Esophagus muscularis mucosa (tissue), 4 donors: ENCODE measurements at regions not wholly inside any gene's neighbourhood (a gene's known extent, or its start where the extent isn't known, plus 50 kb on each side); places are given as distances from the start of the nearest gene placed in this dataset.

ENCODE experiments used
- DNase-seq: peaks from one replicate; pipeline ENCODE4 v3.0.0-alpha.2; 2017; ENCODE audit errors: extremely low spot score
- H3K27ac ChIP-seq, 4 donors: fragments of 200-600 bp; sonication (generic); replicated peaks in 1 of 4; 1 replicate in 3 of 4; 2 replicates in 1 of 4; pipeline ENCODE4 v1.5.1; 2016 to 2019; ENCODE audit warnings: mild to moderate bottlenecking in 1 of 4
- H3K27me3 ChIP-seq, 4 donors: fragments of 200-600 bp; sonication (generic); one replicate each; pipeline versions ENCODE4 v1.5.1 to v1.6.0; 2016 to 2019
- H3K36me3 ChIP-seq, 4 donors: fragments of 200-600 bp; sonication (generic); one replicate each; pipeline ENCODE4 v1.5.1; 2016 to 2019
- H3K4me1 ChIP-seq, 4 donors: fragments of 200-600 bp; sonication (generic); one replicate each; pipeline ENCODE4 v1.5.1; 2016 to 2019
- H3K4me3 ChIP-seq, 4 donors: fragments of 200-600 bp; sonication (generic); 1 replicate in 2 of 4; 2 replicates in 2 of 4; pipeline ENCODE4 v1.5.1; 2016 to 2019; ENCODE audit warnings: mild to moderate bottlenecking in 4 of 4, moderate library complexity in 1 of 4
- H3K9me3 ChIP-seq, 4 donors: fragments of 200-600 bp; sonication (generic); 1 replicate in 3 of 4; 2 replicates in 1 of 4; pipeline ENCODE4 v1.5.1; 2016 to 2019
- EP300 ChIP-seq: sonication (generic); formaldehyde crosslinking; IDR thresholded peaks from one replicate; pipeline ENCODE4 v1.6.1; 2017; ENCODE audit warnings: antibody characterized with exemption
- POLR2A ChIP-seq: fragments of 450-650 bp; IDR thresholded peaks from one replicate; pipeline ENCODE4 v1.6.1; 2017; ENCODE audit warnings: antibody characterized with exemption, moderate library complexity, mild to moderate bottlenecking, low read depth
- POLR2AphosphoS5 ChIP-seq, 2 donors: sonication (generic); formaldehyde crosslinking; IDR thresholded peaks; one replicate each; pipeline ENCODE4 v1.6.1; 2017; ENCODE audit warnings: antibody characterized with exemption in 2 of 2
- WGBS: methylation state at CpG from one replicate; pipeline ENCODE4 v1.1.5; 2018; 5-methylcytosine and 5-hydroxymethylcytosine counted together
- intact Hi-C: fragments of 100-400 bp; cut with DNase I; formaldehyde crosslinking; loops from one replicate; pipeline ENCODE4 v1.15.1; 2023
- TF ChIP-seq, protein P1 (sequence below), 3 experiments: fragments of 200-600 bp in 2 of 3; fragments of 450-650 bp in 1 of 3; sonication (generic) in 2 of 3; IDR thresholded peaks; one replicate each; pipeline ENCODE4 v1.5.1; 2017 to 2019; ENCODE audit warnings: antibody characterized with exemption in 3 of 3, mild to moderate bottlenecking in 2 of 3, moderate library complexity in 1 of 3

- Histone ChIP-seq H3K27me3 (no peaks in the 10 kb centered on the region), H3K9me3 (no peaks in the 10 kb centered on the region), H3K36me3 (no peaks in the 10 kb centered on the region), H3K4me1 (no peaks in the 10 kb centered on the region), H3K4me3 (no peak overlapping the region), H3K27ac (no peak overlapping the region)
- DNase-seq = no peak
- intact Hi-C loops = no loop called here
- TF ChIP-seq POLR2AphosphoS5 (IDR thresholded peaks at IDR 0.05) (no peak), EP300 (no peak), POLR2A (no peak)
- TF ChIP-seq, protein P1, sequence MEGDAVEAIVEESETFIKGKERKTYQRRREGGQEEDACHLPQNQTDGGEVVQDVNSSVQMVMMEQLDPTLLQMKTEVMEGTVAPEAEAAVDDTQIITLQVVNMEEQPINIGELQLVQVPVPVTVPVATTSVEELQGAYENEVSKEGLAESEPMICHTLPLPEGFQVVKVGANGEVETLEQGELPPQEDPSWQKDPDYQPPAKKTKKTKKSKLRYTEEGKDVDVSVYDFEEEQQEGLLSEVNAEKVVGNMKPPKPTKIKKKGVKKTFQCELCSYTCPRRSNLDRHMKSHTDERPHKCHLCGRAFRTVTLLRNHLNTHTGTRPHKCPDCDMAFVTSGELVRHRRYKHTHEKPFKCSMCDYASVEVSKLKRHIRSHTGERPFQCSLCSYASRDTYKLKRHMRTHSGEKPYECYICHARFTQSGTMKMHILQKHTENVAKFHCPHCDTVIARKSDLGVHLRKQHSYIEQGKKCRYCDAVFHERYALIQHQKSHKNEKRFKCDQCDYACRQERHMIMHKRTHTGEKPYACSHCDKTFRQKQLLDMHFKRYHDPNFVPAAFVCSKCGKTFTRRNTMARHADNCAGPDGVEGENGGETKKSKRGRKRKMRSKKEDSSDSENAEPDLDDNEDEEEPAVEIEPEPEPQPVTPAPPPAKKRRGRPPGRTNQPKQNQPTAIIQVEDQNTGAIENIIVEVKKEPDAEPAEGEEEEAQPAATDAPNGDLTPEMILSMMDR (IDR thresholded peaks at IDR 0.05) = no peak
Observed at GRCh38 chrY:13053501-13053900, 148.8 kb downstream of the DDX3Y start.

GRCh38 chrY:13066372-13066771 lies 161.7 kb downstream of the DDX3Y start:
- no peaks in the 10 kb centered on the region for H3K27me3 ChIP-seq
- H3K4me3 ChIP-seq = no peak overlapping the region
- no peak for DNase-seq
- TF ChIP-seq POLR2A (no peak), EP300 (no peak), POLR2AphosphoS5 (IDR thresholded peaks at IDR 0.05) (no peak)
- TF ChIP-seq, protein P1 (IDR thresholded peaks at IDR 0.05) = no peak
- H3K36me3 ChIP-seq = no peaks in the 10 kb centered on the region
- intact Hi-C loops = no loop called here
- no peaks in the 10 kb centered on the region for H3K9me3 ChIP-seq
- no peak overlapping the region for H3K27ac ChIP-seq
- no peaks in the 10 kb centered on the region for H3K4me1 ChIP-seq

DNA sequence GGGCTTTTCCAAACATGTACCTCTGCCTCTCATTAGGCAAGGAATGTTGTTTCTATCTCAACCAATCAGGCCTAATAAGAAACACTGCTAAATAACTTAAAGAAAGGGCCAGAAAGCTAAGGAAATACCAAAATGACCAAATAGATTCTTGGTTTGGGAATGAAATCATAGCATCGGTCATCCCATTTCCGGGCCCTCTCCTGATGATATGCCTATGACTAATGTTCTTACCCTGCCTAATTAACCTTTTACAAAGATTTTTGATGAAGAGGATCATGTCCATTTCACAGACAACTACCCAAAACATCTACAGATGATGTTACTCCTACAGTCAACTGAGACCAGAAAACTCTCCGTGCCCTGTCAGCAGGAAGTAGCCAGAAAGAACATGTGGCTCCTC lies 164.0 kb downstream of the DDX3Y start:
- H3K4me3 ChIP-seq = no peak overlapping the region
- H3K36me3 ChIP-seq = no peaks in the 10 kb centered on the region
- no peaks in the 10 kb centered on the region for H3K9me3 ChIP-seq
- no peaks in the 10 kb centered on the region for H3K4me1 ChIP-seq
- intact Hi-C loops = no loop called here
- H3K27ac ChIP-seq = no peak overlapping the region
- no peaks in the 10 kb centered on the region for H3K27me3 ChIP-seq
- no CpG with 5 or more reads among the region's 3 CpGs for WGBS
- DNase-seq = no peak
- TF ChIP-seq POLR2AphosphoS5 (IDR thresholded peaks at IDR 0.05) = no peak
- TF ChIP-seq EP300 = no peak
- TF ChIP-seq, protein P1 (IDR thresholded peaks at IDR 0.05) = no peak
- no peak for TF ChIP-seq POLR2A

DNA sequence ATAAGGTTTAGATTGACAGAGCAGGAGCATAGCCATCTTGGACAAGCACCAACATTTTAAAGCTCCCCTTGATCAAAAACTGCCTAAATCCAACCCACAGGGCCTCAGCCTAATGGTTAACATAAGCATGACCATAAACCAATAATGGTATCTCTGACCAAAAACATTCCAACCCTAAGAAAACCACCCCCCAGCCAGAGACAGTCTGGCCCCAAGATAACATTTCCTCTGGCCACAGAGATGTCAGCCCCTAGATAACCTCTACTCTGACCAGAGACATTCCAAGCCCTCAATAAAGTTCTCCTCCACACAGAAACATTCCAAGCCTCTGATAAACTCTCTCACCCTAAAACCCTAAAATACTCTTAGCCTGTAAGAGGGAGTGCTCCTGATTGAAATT lies 164.4 kb downstream of the DDX3Y start:
- DNase-seq = no peak
- H3K27ac ChIP-seq = no peak overlapping the region
- no peak for TF ChIP-seq EP300
- TF ChIP-seq, protein P1 (IDR thresholded peaks at IDR 0.05) = no peak
- TF ChIP-seq POLR2AphosphoS5 (IDR thresholded peaks at IDR 0.05) = no peak
- no peak for TF ChIP-seq POLR2A
- no peaks in the 10 kb centered on the region for H3K36me3 ChIP-seq
- no peaks in the 10 kb centered on the region for H3K4me1 ChIP-seq
- intact Hi-C loops = no loop called here
- H3K27me3 ChIP-seq = no peaks in the 10 kb centered on the region
- no peaks in the 10 kb centered on the region for H3K9me3 ChIP-seq
- H3K4me3 ChIP-seq = no peak overlapping the region

- no peaks in the 10 kb centered on the region for H3K27me3 ChIP-seq
- no peaks in the 10 kb centered on the region for H3K4me1 ChIP-seq
- TF ChIP-seq POLR2AphosphoS5 (IDR thresholded peaks at IDR 0.05) (no peak), EP300 (no peak), POLR2A (no peak)
- TF ChIP-seq, protein P1 (IDR thresholded peaks at IDR 0.05) = no peak
- no peaks in the 10 kb centered on the region for H3K9me3 ChIP-seq
- intact Hi-C loops = no loop called here
- no peak overlapping the region for H3K27ac ChIP-seq
- DNase-seq = no peak
- H3K4me3 ChIP-seq = no peak overlapping the region
- no peaks in the 10 kb centered on the region for H3K36me3 ChIP-seq
Observed at GRCh38 chrY:13082748-13083147, 178.1 kb downstream of the DDX3Y start.
